ENCODE measurements at regions not wholly inside any gene's neighbourhood (a gene's known extent, or its start where the extent isn't known, plus 50 kb on each side); places are given as distances from the start of the nearest gene placed in this dataset.

DNA sequence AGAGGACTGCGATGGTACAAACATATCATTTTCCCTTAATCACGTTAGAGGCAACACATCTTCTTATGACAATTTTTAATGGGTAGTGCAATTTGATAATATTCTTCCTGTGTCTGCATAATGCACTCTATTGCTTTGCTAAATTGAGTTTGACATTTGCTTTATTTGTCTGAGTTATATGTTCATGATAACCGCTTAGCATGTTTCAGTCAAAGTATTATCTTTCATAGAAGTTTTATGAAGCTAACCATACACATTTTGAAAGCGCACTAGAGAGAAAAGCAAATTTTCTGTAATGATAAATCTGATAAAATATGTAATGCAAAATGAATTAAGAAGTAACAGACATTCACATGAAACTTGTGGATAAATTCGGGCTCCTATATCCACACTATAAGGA, 1276.9 kb downstream of the ZPLD1 start:
- Histone ChIP-seq H3K4me3 (ENCODE audit: low read length in 2 of 2) (no peak overlapping the region), H3K36me3 (ENCODE audit: control insufficient read depth in 2 of 2, insufficient read depth in 2 of 2, low read length in 2 of 2) (no peaks in the 10 kb centered on the region), H3K27me3 (ENCODE audit: control insufficient read depth in 1 of 2, insufficient read depth in 2 of 2, low read length in 2 of 2) (no peaks in the 10 kb centered on the region), H3K9me3 (ENCODE audit: control insufficient read depth in 2 of 2, low read length in 2 of 2) (no peaks in the 10 kb centered on the region), H3K4me1 (ENCODE audit: control insufficient read depth, insufficient read depth, low read length) (no peaks in the 10 kb centered on the region), H3K27ac (ENCODE audit: low read length) (no peak overlapping the region), H3K9ac (ENCODE audit: low read length in 2 of 2) (no peak overlapping the region)

DNA sequence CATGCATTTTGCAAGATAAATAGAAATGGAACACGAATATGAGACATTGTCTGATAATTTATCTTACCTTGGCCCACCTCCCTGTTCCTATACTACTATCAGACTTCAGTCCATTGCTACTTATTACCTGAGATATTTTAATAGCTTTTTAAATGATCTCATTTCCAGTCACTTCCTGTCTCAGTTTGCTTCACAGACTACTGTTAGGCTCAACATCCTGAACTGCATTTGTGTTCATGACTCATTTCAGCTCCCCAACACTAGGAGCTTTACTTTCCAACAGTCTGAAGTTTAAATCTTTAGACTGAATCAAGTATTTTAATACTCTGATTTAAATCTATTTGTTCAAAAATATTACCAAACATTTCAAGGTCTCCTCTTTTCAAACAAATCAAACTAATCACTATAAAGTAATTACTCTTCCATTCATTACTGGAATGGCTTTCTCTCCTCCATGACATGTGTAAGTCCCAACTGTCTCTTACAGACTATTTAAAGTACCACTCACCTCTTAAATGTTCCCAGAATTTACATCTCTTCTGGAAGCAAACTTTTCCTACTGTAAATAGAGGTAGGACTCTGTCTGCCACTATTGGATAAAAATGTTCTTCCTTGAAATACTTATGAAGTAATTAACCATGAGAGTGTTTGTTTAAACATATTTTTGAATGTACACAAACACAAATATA, 1277.6 kb downstream of the ZPLD1 start:
- no peak overlapping the region for H3K4me3 ChIP-seq (ENCODE audit: low read length in 2 of 2)
- H3K36me3 ChIP-seq (ENCODE audit: control insufficient read depth in 2 of 2, insufficient read depth in 2 of 2, low read length in 2 of 2): no peaks in the 10 kb centered on the region
- H3K9ac ChIP-seq (ENCODE audit: low read length in 2 of 2): no peak overlapping the region
- H3K27me3 ChIP-seq (ENCODE audit: control insufficient read depth in 1 of 2, insufficient read depth in 2 of 2, low read length in 2 of 2): no peaks in the 10 kb centered on the region
- no peaks in the 10 kb centered on the region for H3K4me1 ChIP-seq (ENCODE audit: control insufficient read depth, insufficient read depth, low read length)
- no peak overlapping the region for H3K27ac ChIP-seq (ENCODE audit: low read length)
- H3K9me3 ChIP-seq (ENCODE audit: control insufficient read depth in 2 of 2, low read length in 2 of 2): no peaks in the 10 kb centered on the region

DNA sequence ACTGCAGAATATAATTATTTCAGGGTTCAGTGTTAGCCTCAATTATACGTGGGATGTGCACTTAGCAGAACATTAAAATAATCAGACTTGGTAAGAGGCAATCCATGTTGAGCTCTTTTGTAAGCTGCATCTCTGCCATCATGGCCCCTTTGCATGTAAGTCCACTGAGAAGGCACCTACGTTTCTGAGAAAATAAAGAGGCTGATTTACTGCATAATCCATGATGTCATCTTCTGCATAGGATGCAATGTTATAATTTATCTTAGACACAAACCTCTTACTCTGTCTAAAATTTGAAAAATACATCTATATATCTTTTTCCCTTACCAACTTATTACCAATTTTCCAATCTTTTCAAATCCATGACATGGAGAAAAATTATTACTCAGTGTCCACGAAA, 1294.7 kb downstream of the ZPLD1 start:
- no peaks in the 10 kb centered on the region for H3K36me3 ChIP-seq (ENCODE audit: control insufficient read depth in 2 of 2, insufficient read depth in 2 of 2, low read length in 2 of 2)
- no peak overlapping the region for H3K4me3 ChIP-seq (ENCODE audit: low read length in 2 of 2)
- H3K27ac ChIP-seq (ENCODE audit: low read length): no peak overlapping the region
- H3K4me1 ChIP-seq (ENCODE audit: control insufficient read depth, insufficient read depth, low read length): no peaks in the 10 kb centered on the region
- H3K27me3 ChIP-seq (ENCODE audit: control insufficient read depth in 1 of 2, insufficient read depth in 2 of 2, low read length in 2 of 2): no peaks in the 10 kb centered on the region
- no peaks in the 10 kb centered on the region for H3K9me3 ChIP-seq (ENCODE audit: control insufficient read depth in 2 of 2, low read length in 2 of 2)
- no peak overlapping the region for H3K9ac ChIP-seq (ENCODE audit: low read length in 2 of 2)

DNA sequence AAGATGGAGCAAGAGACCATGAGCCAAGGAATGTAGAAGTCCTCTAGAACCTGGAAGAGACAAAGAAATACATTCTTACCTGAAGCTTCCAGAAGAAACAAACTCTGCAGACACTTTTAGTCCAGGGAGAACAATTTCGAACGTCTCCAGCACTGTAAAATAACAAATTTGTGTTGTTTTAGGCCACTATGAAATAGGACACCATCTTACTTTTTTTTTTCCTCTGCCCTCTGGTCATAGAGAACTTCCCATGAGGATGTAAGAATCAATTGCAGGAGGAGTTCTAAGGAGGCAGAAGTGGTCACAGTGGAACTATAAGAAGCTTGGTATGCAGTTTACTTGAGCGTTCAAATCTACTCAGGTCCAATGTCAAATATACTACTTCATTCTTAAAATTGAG, 1295.9 kb downstream of the ZPLD1 start:
- Histone ChIP-seq H3K4me3 (ENCODE audit: low read length in 2 of 2) (no peak overlapping the region), H3K4me1 (ENCODE audit: control insufficient read depth, insufficient read depth, low read length) (no peaks in the 10 kb centered on the region), H3K36me3 (ENCODE audit: control insufficient read depth in 2 of 2, insufficient read depth in 2 of 2, low read length in 2 of 2) (no peaks in the 10 kb centered on the region)

DNA sequence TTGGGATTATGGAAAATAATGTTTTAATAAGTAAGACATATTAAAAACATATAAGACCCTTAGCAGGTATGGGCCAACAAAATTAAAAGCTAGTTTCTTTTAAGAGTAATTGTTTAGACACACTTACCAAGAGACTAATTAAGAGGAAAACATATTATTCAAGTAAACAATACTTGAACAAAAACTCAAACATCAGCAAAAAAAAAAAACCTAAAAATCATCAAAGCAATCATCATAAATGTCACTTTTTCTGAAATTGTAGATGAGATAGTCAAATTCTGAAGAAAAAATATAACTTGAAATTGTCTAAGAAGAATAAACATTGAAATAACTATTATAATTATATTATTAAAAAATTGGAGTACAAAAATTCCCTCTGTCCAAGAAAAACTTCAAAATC, 1318.2 kb downstream of the ZPLD1 start:
- H3K9me3 ChIP-seq (ENCODE audit: control insufficient read depth in 2 of 2, low read length in 2 of 2): no peaks in the 10 kb centered on the region
- H3K27me3 ChIP-seq (ENCODE audit: control insufficient read depth in 1 of 2, insufficient read depth in 2 of 2, low read length in 2 of 2): no peaks in the 10 kb centered on the region
- no peak overlapping the region for H3K27ac ChIP-seq (ENCODE audit: low read length)
- no peak overlapping the region for H3K4me3 ChIP-seq (ENCODE audit: low read length in 2 of 2)
- H3K9ac ChIP-seq (ENCODE audit: low read length in 2 of 2): no peak overlapping the region
- H3K4me1 ChIP-seq (ENCODE audit: control insufficient read depth, insufficient read depth, low read length): no peaks in the 10 kb centered on the region
- no peaks in the 10 kb centered on the region for H3K36me3 ChIP-seq (ENCODE audit: control insufficient read depth in 2 of 2, insufficient read depth in 2 of 2, low read length in 2 of 2)

More for the DNA sequence above, 1295.9 kb downstream of the ZPLD1 start:
- H3K9me3 ChIP-seq (ENCODE audit: control insufficient read depth in 2 of 2, low read length in 2 of 2): no peaks in the 10 kb centered on the region
- no peaks in the 10 kb centered on the region for H3K27me3 ChIP-seq (ENCODE audit: control insufficient read depth in 1 of 2, insufficient read depth in 2 of 2, low read length in 2 of 2)
- H3K27ac ChIP-seq (ENCODE audit: low read length): no peak overlapping the region
- no peak overlapping the region for H3K9ac ChIP-seq (ENCODE audit: low read length in 2 of 2)

DNA sequence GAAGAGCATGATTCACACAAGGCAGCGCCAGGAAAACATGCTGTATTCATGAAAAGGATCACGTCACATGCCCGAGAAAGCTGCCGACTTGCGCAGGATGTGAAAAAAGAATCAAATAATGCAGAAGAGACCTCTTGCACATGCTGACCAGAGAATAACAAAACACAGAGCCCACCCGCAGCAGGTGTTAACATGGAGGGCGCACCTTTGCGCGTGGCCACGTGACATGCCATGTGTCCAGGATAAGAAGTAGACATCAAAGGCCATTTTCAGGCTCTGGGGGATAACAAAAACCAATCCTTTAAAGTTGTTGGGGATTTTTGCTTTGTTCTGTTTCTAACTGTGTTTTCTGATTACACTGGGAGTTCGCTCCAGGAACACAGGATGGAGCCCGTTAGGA, 1332.8 kb downstream of the ZPLD1 start:
- Histone ChIP-seq H3K27ac (ENCODE audit: low read length) (no peak overlapping the region), H3K9me3 (ENCODE audit: control insufficient read depth in 2 of 2, low read length in 2 of 2) (no peaks in the 10 kb centered on the region), H3K4me3 (ENCODE audit: low read length in 2 of 2) (no peak overlapping the region), H3K27me3 (ENCODE audit: control insufficient read depth in 1 of 2, insufficient read depth in 2 of 2, low read length in 2 of 2) (no peaks in the 10 kb centered on the region), H3K36me3 (ENCODE audit: control insufficient read depth in 2 of 2, insufficient read depth in 2 of 2, low read length in 2 of 2) (no peaks in the 10 kb centered on the region), H3K4me1 (ENCODE audit: control insufficient read depth, insufficient read depth, low read length) (no peaks in the 10 kb centered on the region), H3K9ac (ENCODE audit: low read length in 2 of 2) (no peak overlapping the region)

DNA sequence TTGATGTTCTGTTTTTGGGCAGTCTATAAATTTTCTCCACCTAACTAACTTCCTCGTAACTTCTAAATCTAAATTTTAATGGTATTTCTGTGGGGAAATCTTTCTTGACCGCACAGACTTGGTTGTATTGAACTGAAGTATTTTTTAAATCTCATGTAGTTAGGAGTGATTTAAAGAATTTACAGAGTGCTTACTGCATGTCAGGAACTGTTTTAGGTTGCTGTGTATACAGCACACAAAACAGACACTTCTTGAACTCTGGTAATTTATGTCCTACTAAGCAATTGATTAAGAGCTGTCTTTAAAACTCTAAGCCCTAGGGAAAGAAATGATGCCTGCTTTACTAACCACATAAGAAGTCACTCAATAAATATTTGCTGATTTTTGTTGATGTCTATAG, 1350.2 kb downstream of the ZPLD1 start:
- no peaks in the 10 kb centered on the region for H3K36me3 ChIP-seq (ENCODE audit: control insufficient read depth in 2 of 2, insufficient read depth in 2 of 2, low read length in 2 of 2)
- H3K4me3 ChIP-seq (ENCODE audit: low read length in 2 of 2): no peak overlapping the region
- no peak overlapping the region for H3K27ac ChIP-seq (ENCODE audit: low read length)
- H3K27me3 ChIP-seq (ENCODE audit: control insufficient read depth in 1 of 2, insufficient read depth in 2 of 2, low read length in 2 of 2): no peaks in the 10 kb centered on the region
- no peaks in the 10 kb centered on the region for H3K4me1 ChIP-seq (ENCODE audit: control insufficient read depth, insufficient read depth, low read length)
- H3K9me3 ChIP-seq (ENCODE audit: control insufficient read depth in 2 of 2, low read length in 2 of 2): no peaks in the 10 kb centered on the region
- no peak overlapping the region for H3K9ac ChIP-seq (ENCODE audit: low read length in 2 of 2)

DNA sequence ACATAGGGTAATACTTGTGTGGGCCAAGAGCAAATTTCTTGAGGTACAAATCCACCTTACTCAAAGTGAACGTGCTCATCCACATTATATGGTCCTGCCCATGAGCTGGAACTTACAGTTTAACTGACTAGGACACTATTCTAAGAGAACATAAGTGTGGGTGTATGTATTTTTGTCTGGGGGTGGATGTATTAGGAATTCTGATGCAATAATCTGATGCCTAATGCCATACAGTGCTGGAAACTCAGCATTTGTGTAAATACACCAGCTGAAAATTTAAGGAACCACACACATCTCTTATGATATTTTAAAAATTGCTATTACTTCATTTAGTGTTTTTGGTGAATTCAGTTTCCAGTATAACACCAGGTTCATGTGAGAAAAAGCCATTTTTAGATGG, 1350.7 kb downstream of the ZPLD1 start:
- Histone ChIP-seq H3K9ac (ENCODE audit: low read length in 2 of 2) (no peak overlapping the region), H3K4me3 (ENCODE audit: low read length in 2 of 2) (no peak overlapping the region), H3K36me3 (ENCODE audit: control insufficient read depth in 2 of 2, insufficient read depth in 2 of 2, low read length in 2 of 2) (no peaks in the 10 kb centered on the region), H3K9me3 (ENCODE audit: control insufficient read depth in 2 of 2, low read length in 2 of 2) (no peaks in the 10 kb centered on the region), H3K27ac (ENCODE audit: low read length) (no peak overlapping the region), H3K4me1 (ENCODE audit: control insufficient read depth, insufficient read depth, low read length) (no peaks in the 10 kb centered on the region), H3K27me3 (ENCODE audit: control insufficient read depth in 1 of 2, insufficient read depth in 2 of 2, low read length in 2 of 2) (no peaks in the 10 kb centered on the region)

DNA sequence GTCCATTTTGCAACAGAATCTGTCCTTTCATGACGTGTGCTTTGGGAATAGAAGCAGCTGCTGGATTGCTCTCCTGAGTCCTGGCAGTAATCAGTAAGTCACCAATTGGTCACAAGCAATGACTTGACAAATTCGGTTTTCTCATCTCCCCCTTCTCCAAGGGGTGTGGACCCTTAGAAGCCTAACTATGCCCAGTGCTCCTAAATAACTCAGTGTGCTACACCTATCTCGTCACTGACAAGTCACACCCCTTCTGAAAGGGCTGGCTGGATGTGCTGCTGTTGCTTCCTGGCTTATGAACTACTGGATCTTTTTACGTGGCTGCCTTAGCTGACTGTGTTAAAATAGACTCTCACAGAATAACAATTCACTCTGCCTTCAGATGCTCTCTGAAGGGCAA, 1351.5 kb downstream of the ZPLD1 start:
- Histone ChIP-seq H3K4me1 (ENCODE audit: control insufficient read depth, insufficient read depth, low read length) (no peaks in the 10 kb centered on the region), H3K36me3 (ENCODE audit: control insufficient read depth in 2 of 2, insufficient read depth in 2 of 2, low read length in 2 of 2) (no peaks in the 10 kb centered on the region), H3K9me3 (ENCODE audit: control insufficient read depth in 2 of 2, low read length in 2 of 2) (no peaks in the 10 kb centered on the region), H3K9ac (ENCODE audit: low read length in 2 of 2) (no peak overlapping the region), H3K27ac (ENCODE audit: low read length) (no peak overlapping the region), H3K27me3 (ENCODE audit: control insufficient read depth in 1 of 2, insufficient read depth in 2 of 2, low read length in 2 of 2) (no peaks in the 10 kb centered on the region), H3K4me3 (ENCODE audit: low read length in 2 of 2) (no peak overlapping the region)

DNA sequence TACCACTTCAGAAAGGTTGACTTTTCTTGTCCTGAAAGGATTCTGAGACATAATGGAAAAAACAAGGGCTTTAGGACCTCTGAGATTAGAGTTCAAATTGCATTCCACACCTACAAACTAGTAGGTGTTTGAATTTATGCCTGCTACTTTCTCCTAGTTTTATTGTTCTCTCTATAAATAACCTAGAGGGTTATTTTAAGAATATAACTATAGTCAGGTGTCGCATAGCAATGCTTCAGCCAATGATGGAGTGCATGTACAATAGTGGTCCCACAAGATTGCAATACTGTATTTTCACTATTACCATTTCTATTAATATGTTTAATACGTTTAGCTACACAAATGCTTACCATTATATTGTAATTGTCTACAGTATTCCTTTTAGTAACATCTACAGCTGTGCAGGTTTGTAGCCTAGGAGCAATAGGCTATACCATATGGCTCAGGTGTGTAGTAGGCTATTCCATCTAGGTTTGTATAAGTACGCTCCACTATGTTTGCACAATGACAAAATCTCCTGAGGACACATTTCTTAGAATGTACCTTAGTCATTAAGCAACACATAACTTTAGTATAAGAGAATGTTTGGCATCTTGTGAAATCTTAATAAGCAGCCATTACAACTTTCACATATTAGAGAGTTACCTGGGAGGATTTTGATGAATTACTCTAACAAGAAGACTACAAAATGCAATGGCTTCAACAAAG, 1352.5 kb downstream of the ZPLD1 start:
- H3K4me3 ChIP-seq (ENCODE audit: low read length in 2 of 2): no peak overlapping the region
- H3K4me1 ChIP-seq (ENCODE audit: control insufficient read depth, insufficient read depth, low read length): no peaks in the 10 kb centered on the region
- H3K36me3 ChIP-seq (ENCODE audit: control insufficient read depth in 2 of 2, insufficient read depth in 2 of 2, low read length in 2 of 2): no peaks in the 10 kb centered on the region
- no peak overlapping the region for H3K27ac ChIP-seq (ENCODE audit: low read length)
- no peaks in the 10 kb centered on the region for H3K9me3 ChIP-seq (ENCODE audit: control insufficient read depth in 2 of 2, low read length in 2 of 2)
- no peak overlapping the region for H3K9ac ChIP-seq (ENCODE audit: low read length in 2 of 2)
- H3K27me3 ChIP-seq (ENCODE audit: control insufficient read depth in 1 of 2, insufficient read depth in 2 of 2, low read length in 2 of 2): no peaks in the 10 kb centered on the region

DNA sequence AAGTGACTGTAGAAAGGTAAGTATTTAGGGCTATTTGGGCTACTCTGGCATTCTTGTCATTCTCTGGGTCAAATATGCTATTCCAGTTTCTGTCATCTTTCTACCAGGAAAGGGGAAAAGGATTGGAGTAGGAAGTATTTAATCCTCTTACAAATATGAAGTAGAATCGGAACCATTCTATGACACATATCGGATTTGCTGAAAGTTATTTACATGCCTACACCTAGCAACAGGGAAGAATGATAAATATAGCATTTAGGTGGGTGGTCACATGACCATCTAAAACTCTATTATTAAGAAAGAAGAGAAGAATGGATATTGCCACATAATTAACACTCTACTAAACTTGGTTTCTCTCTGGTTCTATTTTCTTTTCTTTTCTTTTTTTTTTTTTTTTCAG, 1353.1 kb downstream of the ZPLD1 start:
- Histone ChIP-seq H3K27me3 (ENCODE audit: control insufficient read depth in 1 of 2, insufficient read depth in 2 of 2, low read length in 2 of 2) (no peaks in the 10 kb centered on the region), H3K27ac (ENCODE audit: low read length) (no peak overlapping the region), H3K4me1 (ENCODE audit: control insufficient read depth, insufficient read depth, low read length) (no peaks in the 10 kb centered on the region), H3K4me3 (ENCODE audit: low read length in 2 of 2) (no peak overlapping the region), H3K9me3 (ENCODE audit: control insufficient read depth in 2 of 2, low read length in 2 of 2) (no peaks in the 10 kb centered on the region), H3K36me3 (ENCODE audit: control insufficient read depth in 2 of 2, insufficient read depth in 2 of 2, low read length in 2 of 2) (no peaks in the 10 kb centered on the region), H3K9ac (ENCODE audit: low read length in 2 of 2) (no peak overlapping the region)
